Esophagus squamous epithelium (tissue), 4 donors: ENCODE measurements at regions not wholly inside any gene's neighbourhood (a gene's known extent, or its start where the extent isn't known, plus 50 kb on each side); places are given as distances from the start of the nearest gene placed in this dataset.
A peak's percentile ranks its signal among the peaks of the same experiment; 100 is the strongest.
"Not testable (repeated sequence)": the region's sequence is repeated elsewhere in the genome, so short reads cannot be mapped to it uniquely, and the experiment has no call there.

Experiments used
- POLR2A ChIP-seq, 4 donors: fragments of 450-650 bp; IDR thresholded peaks; one replicate each; pipeline ENCODE4 v1.6.1; 2017; ENCODE audit warnings: antibody characterized with exemption in 4 of 4, mild to moderate bottlenecking in 4 of 4, moderate library complexity in 3 of 4
- TF ChIP-seq, protein P1 (sequence below), 6 experiments: fragments of 450-650 bp in 4 of 6; fragments of 200-600 bp in 2 of 6; sonication (generic) in 2 of 6; IDR thresholded peaks; one replicate each; pipeline ENCODE4 v1.5.1; 2016 to 2019; ENCODE audit warnings: antibody characterized with exemption in 6 of 6, mild to moderate bottlenecking in 4 of 6, moderate library complexity in 4 of 6

DNA sequence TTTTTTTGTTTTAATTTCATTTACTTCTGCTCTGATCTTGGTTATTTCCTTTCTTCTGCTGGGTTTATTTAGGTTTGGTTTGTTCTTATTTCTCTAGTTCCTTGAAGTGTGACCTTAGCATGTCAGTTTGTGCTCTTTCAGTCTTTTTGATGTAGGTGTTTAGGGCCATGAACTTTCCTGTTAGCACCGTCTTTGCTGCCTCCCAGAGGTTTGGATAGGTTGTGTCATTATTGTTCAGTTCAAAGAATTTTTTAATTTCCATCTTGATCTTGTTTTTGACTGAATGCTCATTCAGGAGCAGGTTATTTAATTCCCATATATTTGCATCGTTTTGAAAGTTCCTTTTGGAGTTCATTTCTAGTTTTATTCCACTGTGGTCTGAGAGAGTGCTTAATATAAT is 539.0 kb upstream of the ZP4 start:
- TF ChIP-seq, protein P1, sequence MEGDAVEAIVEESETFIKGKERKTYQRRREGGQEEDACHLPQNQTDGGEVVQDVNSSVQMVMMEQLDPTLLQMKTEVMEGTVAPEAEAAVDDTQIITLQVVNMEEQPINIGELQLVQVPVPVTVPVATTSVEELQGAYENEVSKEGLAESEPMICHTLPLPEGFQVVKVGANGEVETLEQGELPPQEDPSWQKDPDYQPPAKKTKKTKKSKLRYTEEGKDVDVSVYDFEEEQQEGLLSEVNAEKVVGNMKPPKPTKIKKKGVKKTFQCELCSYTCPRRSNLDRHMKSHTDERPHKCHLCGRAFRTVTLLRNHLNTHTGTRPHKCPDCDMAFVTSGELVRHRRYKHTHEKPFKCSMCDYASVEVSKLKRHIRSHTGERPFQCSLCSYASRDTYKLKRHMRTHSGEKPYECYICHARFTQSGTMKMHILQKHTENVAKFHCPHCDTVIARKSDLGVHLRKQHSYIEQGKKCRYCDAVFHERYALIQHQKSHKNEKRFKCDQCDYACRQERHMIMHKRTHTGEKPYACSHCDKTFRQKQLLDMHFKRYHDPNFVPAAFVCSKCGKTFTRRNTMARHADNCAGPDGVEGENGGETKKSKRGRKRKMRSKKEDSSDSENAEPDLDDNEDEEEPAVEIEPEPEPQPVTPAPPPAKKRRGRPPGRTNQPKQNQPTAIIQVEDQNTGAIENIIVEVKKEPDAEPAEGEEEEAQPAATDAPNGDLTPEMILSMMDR (IDR thresholded peaks at IDR 0.05): peak in 1 of 6 experiments; percentile 14
- not testable (repeated sequence) for TF ChIP-seq POLR2A (IDR thresholded peaks at IDR 0.05)
